ENCODE measurements at regions not wholly inside any gene's neighbourhood (a gene's known extent, or its start where the extent isn't known, plus 50 kb on each side); places are given as distances from the start of the nearest gene placed in this dataset.
"Not testable (repeated sequence)": the region's sequence is repeated elsewhere in the genome, so short reads cannot be mapped to it uniquely, and the experiment has no call there.

- DNase-seq (ENCODE audit: low read depth): no peak
- TF ChIP-seq, protein P1, sequence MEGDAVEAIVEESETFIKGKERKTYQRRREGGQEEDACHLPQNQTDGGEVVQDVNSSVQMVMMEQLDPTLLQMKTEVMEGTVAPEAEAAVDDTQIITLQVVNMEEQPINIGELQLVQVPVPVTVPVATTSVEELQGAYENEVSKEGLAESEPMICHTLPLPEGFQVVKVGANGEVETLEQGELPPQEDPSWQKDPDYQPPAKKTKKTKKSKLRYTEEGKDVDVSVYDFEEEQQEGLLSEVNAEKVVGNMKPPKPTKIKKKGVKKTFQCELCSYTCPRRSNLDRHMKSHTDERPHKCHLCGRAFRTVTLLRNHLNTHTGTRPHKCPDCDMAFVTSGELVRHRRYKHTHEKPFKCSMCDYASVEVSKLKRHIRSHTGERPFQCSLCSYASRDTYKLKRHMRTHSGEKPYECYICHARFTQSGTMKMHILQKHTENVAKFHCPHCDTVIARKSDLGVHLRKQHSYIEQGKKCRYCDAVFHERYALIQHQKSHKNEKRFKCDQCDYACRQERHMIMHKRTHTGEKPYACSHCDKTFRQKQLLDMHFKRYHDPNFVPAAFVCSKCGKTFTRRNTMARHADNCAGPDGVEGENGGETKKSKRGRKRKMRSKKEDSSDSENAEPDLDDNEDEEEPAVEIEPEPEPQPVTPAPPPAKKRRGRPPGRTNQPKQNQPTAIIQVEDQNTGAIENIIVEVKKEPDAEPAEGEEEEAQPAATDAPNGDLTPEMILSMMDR (conservative IDR thresholded peaks at IDR 0.05; ENCODE audit: low read depth, low read length): no peak
Observed at GRCh38 chr14:37992499-37992898, 215.2 kb upstream of the SSTR1 start.

GRCh38 chr14:37994846-37995372 is 212.8 kb upstream of the SSTR1 start:
- H3K4me3 ChIP-seq (ENCODE audit: low read depth, low read length): no peak overlapping the region
- no peak for DNase-seq (ENCODE audit: low read depth)
- TF ChIP-seq, protein P1 (conservative IDR thresholded peaks at IDR 0.05; ENCODE audit: low read depth, low read length): no peak

More at GRCh38 chr14:37992499-37992898, 215.2 kb upstream of the SSTR1 start:
- no peak overlapping the region for H3K4me3 ChIP-seq (ENCODE audit: low read depth, low read length)

DNA sequence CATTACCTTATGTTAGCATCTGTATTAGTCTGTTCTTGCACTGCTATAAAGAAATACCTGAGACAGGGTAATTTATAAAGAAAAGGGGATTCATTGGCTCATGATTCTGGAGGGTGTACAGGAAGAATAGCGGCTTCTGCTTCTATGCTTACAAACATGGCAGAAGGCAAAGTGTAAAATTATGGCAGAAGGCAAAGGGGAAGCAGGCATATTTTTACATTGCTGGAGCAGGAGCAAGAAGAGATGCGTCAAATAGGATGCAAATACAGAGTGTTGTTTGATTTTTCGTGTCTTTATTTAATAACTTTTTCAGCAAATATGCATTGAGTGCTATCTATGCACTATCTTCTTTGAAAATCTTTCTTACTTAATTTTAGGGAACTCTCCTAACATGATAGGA is 210.7 kb upstream of the SSTR1 start:
- TF ChIP-seq, protein P1 (conservative IDR thresholded peaks at IDR 0.05; ENCODE audit: low read depth, low read length): no peak
- no peak for DNase-seq (ENCODE audit: low read depth)
- no peak overlapping the region for H3K4me3 ChIP-seq (ENCODE audit: low read depth, low read length)

- no peak for DNase-seq (ENCODE audit: low read depth)
- no peak overlapping the region for H3K4me3 ChIP-seq (ENCODE audit: low read depth, low read length)
- TF ChIP-seq, protein P1 (conservative IDR thresholded peaks at IDR 0.05; ENCODE audit: low read depth, low read length): no peak
Observed at GRCh38 chr14:38000340-38000739, 207.4 kb upstream of the SSTR1 start.

DNA sequence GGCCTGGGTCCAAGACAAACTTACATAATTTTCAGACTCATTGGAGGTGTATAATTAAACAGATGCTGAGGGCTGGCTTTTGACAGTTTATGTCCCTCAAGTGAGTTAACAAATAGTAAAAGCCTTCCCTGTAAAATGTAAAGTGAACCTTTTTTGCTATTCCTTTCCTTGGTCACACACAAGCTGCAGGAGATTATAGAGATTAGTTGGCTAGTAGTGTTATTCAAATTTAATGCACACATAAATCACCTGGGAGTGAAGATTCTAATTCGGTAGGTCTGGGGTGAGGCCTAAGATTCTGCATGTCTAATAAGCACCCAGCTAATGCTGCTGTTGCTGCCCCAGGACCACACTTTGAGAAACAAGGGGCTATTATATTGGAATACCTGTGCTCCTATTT is 206.2 kb upstream of the SSTR1 start:
- no peak for DNase-seq (ENCODE audit: low read depth)
- TF ChIP-seq, protein P1 (conservative IDR thresholded peaks at IDR 0.05; ENCODE audit: low read depth, low read length): no peak
- no peak overlapping the region for H3K4me3 ChIP-seq (ENCODE audit: low read depth, low read length)

DNA sequence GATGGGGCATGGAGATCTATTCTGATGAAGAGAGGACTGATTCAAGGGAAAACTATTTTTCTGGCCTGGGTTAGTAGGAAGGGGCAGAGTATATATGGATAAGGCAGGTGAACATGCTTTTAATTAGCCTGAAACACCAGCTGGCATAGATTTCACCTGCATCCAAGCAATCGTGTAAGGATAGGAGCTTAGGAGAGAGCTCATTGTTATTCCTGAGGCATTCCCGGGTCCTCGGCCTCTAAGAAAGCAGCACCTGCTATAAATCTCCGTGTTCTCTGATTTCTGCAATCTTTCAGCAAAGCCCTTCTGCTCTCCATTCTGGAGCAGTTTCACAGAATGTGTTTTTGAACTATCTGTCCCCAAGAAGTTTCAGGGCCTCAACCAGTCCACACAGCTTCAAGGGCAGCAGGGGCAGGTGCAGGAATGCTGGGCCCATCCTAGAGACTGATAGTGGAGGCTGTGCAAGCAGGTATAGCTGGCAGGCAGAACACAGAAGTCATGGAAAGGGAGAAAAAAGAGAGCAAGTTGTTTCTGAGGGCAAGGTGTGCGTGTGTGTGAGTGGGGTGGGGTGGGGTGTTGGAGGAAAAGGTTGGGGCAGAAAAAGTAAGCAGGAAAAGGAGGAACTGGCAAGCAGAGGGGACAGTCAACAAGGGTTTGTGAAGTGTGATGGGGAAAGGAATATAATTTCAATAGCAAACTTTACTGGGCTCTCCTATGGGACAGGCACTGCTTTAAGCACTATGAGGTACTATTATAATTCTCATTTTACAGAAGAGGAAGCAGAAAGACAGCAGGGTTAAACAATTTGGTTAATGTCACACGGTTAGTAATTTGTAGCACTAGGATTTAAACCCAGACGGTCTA is 203.7 kb upstream of the SSTR1 start:
- no peak for DNase-seq (ENCODE audit: low read depth)
- H3K4me3 ChIP-seq (ENCODE audit: low read depth, low read length): no peak overlapping the region
- TF ChIP-seq, protein P1 (conservative IDR thresholded peaks at IDR 0.05; ENCODE audit: low read depth, low read length): no peak

DNA sequence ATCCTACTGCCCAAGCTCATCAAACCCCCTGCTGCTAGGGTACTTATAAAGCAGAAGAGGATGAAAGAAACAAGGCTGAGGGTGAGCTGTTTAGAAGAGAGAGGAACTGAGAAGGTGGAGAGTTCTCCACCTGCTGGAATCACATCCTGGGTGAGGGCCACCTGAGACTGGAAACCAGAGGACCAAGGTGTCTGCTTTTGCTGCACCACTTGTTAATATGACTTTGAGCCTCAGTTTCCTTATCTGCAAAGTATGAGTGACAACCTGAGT is 203.2 kb upstream of the SSTR1 start:
- H3K4me3 ChIP-seq (ENCODE audit: low read depth, low read length): no peak overlapping the region
- TF ChIP-seq, protein P1 (conservative IDR thresholded peaks at IDR 0.05; ENCODE audit: low read depth, low read length): no peak
- DNase-seq (ENCODE audit: low read depth): no peak

- DNase-seq (ENCODE audit: low read depth): not testable (repeated sequence)
Observed at GRCh38 chr14:38011156-38011555, 196.5 kb upstream of the SSTR1 start.

More at GRCh38 chr14:38011156-38011555, 196.5 kb upstream of the SSTR1 start:
- not testable (repeated sequence) for H3K4me3 ChIP-seq (ENCODE audit: low read depth, low read length)
